Caco-2 (cell line): ENCODE measurements at regions not wholly inside any gene's neighbourhood (a gene's known extent, or its start where the extent isn't known, plus 50 kb on each side); places are given as distances from the start of the nearest gene placed in this dataset.

Experiments used
- BruUV-seq: library from RNA; stranded (reverse); fragments of 400-500 nt; replicated peaks from 2 replicates; lab custom pipeline; 2021; lab: Mats Ljungman, UMichigan
- CTCF ChIA-PET: fragments of 300-600 bp; sonication (Branson Sonifier 250); formaldehyde crosslinking; loops from one replicate; lab custom pipeline; 2022; ENCODE audit warnings: antibody characterized with exemption; lab: Charles Lee
- POLR2A ChIA-PET: fragments of 300-600 bp; sonication (Branson Sonifier 250); formaldehyde crosslinking; loops from one replicate; lab custom pipeline; 2022; ENCODE audit warnings: antibody characterized with exemption; lab: Charles Lee
- DNase-seq, 2 experiments: peaks; one replicate each; pipeline versions ENCODE4 v3.0.0 to v3.0.0-alpha.2; 2020 to 2022
- H3K27me3 ChIP-seq: replicated peaks from 2 replicates; pipeline ENCODE4 v1.6.0; 2011; ENCODE audit warnings: low read length; ENCODE audit not compliant: control insufficient read depth, insufficient read depth
- H3K36me3 ChIP-seq: 2 replicates; pipeline ENCODE4 v1.5.1; 2011; ENCODE audit warnings: low read length; ENCODE audit not compliant: control insufficient read depth, insufficient read depth
- H3K4me1 ChIP-seq: fragments of 250-450 bp; sonication (Bioruptor Pico); 2 replicates; pipeline ENCODE4 v1.5.1; 2020; ENCODE audit warnings: mild to moderate bottlenecking
- H3K4me3 ChIP-seq: 2 replicates; pipeline ENCODE4 v1.5.1; 2011; ENCODE audit warnings: low read depth, mild to moderate bottlenecking, control low read depth, low read length
- H3K9me3 ChIP-seq: fragments of 250-450 bp; sonication (Bioruptor Pico); 2 replicates; pipeline ENCODE4 v1.5.1; 2020; ENCODE audit warnings: mild to moderate bottlenecking, moderate library complexity
- H3K27ac Mint-ChIP-seq: one replicate; pipeline ENCODE4 v1.8.0; 2022; ENCODE audit warnings: mixed read lengths; ENCODE audit not compliant: unreplicated experiment
- H3K27me3 Mint-ChIP-seq: one replicate; pipeline ENCODE4 v1.8.0; 2022; ENCODE audit warnings: mixed read lengths; ENCODE audit not compliant: insufficient read depth, unreplicated experiment
- H3K36me3 Mint-ChIP-seq: one replicate; pipeline ENCODE4 v1.8.0; 2022; ENCODE audit warnings: mild to moderate bottlenecking, mixed read lengths; ENCODE audit not compliant: insufficient read depth, unreplicated experiment
- H3K4me1 Mint-ChIP-seq: one replicate; pipeline ENCODE4 v1.8.0; 2022; ENCODE audit warnings: low read depth, mixed read lengths; ENCODE audit not compliant: unreplicated experiment
- H3K4me3 Mint-ChIP-seq: one replicate; pipeline ENCODE4 v1.8.0; 2022; ENCODE audit warnings: mild to moderate bottlenecking, moderate library complexity, mixed read lengths; ENCODE audit not compliant: unreplicated experiment
- H3K9me3 Mint-ChIP-seq: one replicate; pipeline ENCODE4 v1.8.0; 2022; ENCODE audit warnings: mixed read lengths; ENCODE audit not compliant: unreplicated experiment
- intact Hi-C: fragments of 100-400 bp; cut with micrococcal nuclease; formaldehyde crosslinking; loops from one replicate; pipeline ENCODE4 v1.10.0; 2022; ENCODE audit not compliant: unreplicated experiment
- TF ChIP-seq, protein P1 (sequence below), 2 experiments: fragments of 200-600 bp in 1 of 2; IDR thresholded peaks; 1 replicate in 1 of 2; 2 replicates in 1 of 2; pipeline versions ENCODE4 v1.5.1 to v1.8.0; 2011 to 2022; ENCODE audit warnings: antibody characterized with exemption in 1 of 2, control low read depth in 1 of 2, inconsistent platforms in 1 of 2, low read depth in 1 of 2, low read length in 1 of 2, mild to moderate bottlenecking in 1 of 2, moderate library complexity in 1 of 2; ENCODE audit not compliant: insufficient read depth in 1 of 2, severe bottlenecking in 1 of 2, unreplicated experiment in 1 of 2

GRCh38 chr16:85527042-85527766 lies 85.9 kb upstream of the GSE1 start:
- POLR2A ChIA-PET, result no interaction called here
- Histone ChIP-seq H3K36me3 (no peaks in the 10 kb centered on the region), H3K4me1 (peaks cover 86% of the 10 kb centered on the region), H3K9me3 (no peaks in the 10 kb centered on the region), H3K27me3 (no peaks in the 10 kb centered on the region), H3K4me3 (no peak overlapping the region)
- DNase-seq, result no peak
- no peaks in the 10 kb centered on the region for H3K9me3 Mint-ChIP-seq
- no peaks in the 10 kb centered on the region for H3K27me3 Mint-ChIP-seq
- CTCF ChIA-PET, result interaction anchor here (0.5 to 1.8 kb wide), 3 partner anchors 13 to 30 kb away, joined by 3 to 11 read pairs (median 3); no protein-coding TSS in a partner anchor
- H3K27ac Mint-ChIP-seq, result peak overlapping the region; percentile 89
- H3K4me3 Mint-ChIP-seq, result no peak overlapping the region
- no TSS peak for BruUV-seq
- peaks cover 50% of the 10 kb centered on the region for H3K4me1 Mint-ChIP-seq
- intact Hi-C loops, result no loop called here
- TF ChIP-seq, protein P1, sequence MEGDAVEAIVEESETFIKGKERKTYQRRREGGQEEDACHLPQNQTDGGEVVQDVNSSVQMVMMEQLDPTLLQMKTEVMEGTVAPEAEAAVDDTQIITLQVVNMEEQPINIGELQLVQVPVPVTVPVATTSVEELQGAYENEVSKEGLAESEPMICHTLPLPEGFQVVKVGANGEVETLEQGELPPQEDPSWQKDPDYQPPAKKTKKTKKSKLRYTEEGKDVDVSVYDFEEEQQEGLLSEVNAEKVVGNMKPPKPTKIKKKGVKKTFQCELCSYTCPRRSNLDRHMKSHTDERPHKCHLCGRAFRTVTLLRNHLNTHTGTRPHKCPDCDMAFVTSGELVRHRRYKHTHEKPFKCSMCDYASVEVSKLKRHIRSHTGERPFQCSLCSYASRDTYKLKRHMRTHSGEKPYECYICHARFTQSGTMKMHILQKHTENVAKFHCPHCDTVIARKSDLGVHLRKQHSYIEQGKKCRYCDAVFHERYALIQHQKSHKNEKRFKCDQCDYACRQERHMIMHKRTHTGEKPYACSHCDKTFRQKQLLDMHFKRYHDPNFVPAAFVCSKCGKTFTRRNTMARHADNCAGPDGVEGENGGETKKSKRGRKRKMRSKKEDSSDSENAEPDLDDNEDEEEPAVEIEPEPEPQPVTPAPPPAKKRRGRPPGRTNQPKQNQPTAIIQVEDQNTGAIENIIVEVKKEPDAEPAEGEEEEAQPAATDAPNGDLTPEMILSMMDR (IDR thresholded peaks at IDR 0.05; ENCODE audit: insufficient read depth in 1 of 2, low read depth in 1 of 2, low read length in 1 of 2, severe bottlenecking in 1 of 2, unreplicated experiment in 1 of 2), result no peak
- H3K36me3 Mint-ChIP-seq, result peaks cover 14% of the 10 kb centered on the region

GRCh38 chr16:85527767-85528297 lies 85.3 kb upstream of the GSE1 start:
- BruUV-seq, result no TSS peak
- H3K9me3 ChIP-seq, result no peaks in the 10 kb centered on the region
- peaks cover 8% of the 10 kb centered on the region for H3K36me3 Mint-ChIP-seq
- intact Hi-C loops, result no loop called here
- peaks cover 79% of the 10 kb centered on the region for H3K4me1 ChIP-seq
- POLR2A ChIA-PET, result interaction anchor here (0.6 kb wide), 1 partner anchor 30 kb away, joined by 7 read pairs; no protein-coding TSS in a partner anchor
- H3K27ac Mint-ChIP-seq, result peak overlapping the region; percentile 13
- H3K27me3 ChIP-seq, result no peaks in the 10 kb centered on the region
- H3K9me3 Mint-ChIP-seq, result no peaks in the 10 kb centered on the region
- no peaks in the 10 kb centered on the region for H3K36me3 ChIP-seq
- H3K4me3 ChIP-seq, result no peak overlapping the region
- TF ChIP-seq, protein P1 (IDR thresholded peaks at IDR 0.05; ENCODE audit: insufficient read depth in 1 of 2, low read depth in 1 of 2, low read length in 1 of 2, severe bottlenecking in 1 of 2, unreplicated experiment in 1 of 2), result no peak
- DNase-seq, result no peak
- peaks cover 44% of the 10 kb centered on the region for H3K4me1 Mint-ChIP-seq
- CTCF ChIA-PET, result interaction anchor here (1.2 to 1.8 kb wide), 2 partner anchors 13 to 29 kb away, joined by 3 to 11 read pairs; no protein-coding TSS in a partner anchor
- no peaks in the 10 kb centered on the region for H3K27me3 Mint-ChIP-seq
- no peak overlapping the region for H3K4me3 Mint-ChIP-seq

DNA sequence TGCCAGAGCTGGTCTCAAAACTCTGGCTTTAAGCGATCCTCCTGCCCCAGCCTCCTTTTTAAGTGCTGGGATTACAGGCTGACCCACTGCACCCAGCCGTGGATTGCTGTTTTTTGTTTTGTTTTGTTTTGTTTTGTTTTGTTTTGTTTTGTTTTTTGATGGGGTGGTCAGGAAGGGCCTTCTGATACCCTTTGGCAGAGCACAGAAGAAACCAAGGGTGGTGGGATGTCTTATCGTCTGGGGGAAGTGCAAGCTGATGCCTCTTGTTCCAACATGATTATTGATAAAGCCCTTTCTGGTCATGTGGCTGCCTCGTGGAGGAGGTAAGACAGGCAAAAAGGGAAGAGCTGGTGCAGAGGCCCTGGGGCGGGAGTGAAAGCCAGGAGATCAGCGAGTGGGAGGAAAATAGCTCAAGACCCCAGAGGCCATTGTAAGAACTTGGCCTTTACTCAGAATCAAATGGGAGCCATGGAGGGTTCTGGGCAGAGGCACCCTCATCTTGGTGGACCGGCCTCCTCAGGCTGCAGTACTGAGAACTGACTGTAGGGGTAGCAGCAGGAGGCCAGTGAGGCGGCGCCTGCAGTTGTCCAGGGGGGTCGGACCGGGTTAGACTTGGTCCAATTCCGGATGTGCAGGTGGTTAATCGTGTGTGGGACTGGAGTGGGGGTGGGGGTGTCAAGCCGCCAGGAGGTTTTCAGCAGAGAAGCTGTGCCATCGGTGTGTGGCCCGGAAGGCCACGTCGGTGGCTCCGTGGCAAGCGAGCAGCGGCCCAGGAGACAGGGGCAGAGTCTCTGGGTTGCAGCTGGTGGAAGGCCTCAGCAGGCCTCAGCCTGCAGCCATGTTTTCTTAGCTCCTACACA lies 84.4 kb upstream of the GSE1 start:
- Histone ChIP-seq H3K36me3 (no peaks in the 10 kb centered on the region), H3K27me3 (no peaks in the 10 kb centered on the region), H3K4me1 (peaks cover 70% of the 10 kb centered on the region), H3K9me3 (no peaks in the 10 kb centered on the region), H3K4me3 (no peak overlapping the region)
- intact Hi-C loops, result no loop called here
- POLR2A ChIA-PET, result interaction anchor here (0.6 kb wide), 1 partner anchor 29 kb away, joined by 7 read pairs; no protein-coding TSS in a partner anchor
- Mint-ChIP-seq H3K27me3 (no peaks in the 10 kb centered on the region), H3K27ac (peak overlapping the region; percentile 13), H3K4me1 (peaks cover 35% of the 10 kb centered on the region), H3K4me3 (no peak overlapping the region), H3K36me3 (peaks cover 8% of the 10 kb centered on the region), H3K9me3 (no peaks in the 10 kb centered on the region)
- CTCF ChIA-PET, result interaction anchor here (1.7 to 2.8 kb wide), 4 partner anchors 18 to 28 kb away, joined by 6 to 12 read pairs (median 9); no protein-coding TSS in a partner anchor
- DNase-seq, result peak in 1 of 2 experiments; percentile 67
- TF ChIP-seq, protein P1 (IDR thresholded peaks at IDR 0.05; ENCODE audit: insufficient read depth in 1 of 2, low read depth in 1 of 2, low read length in 1 of 2, severe bottlenecking in 1 of 2, unreplicated experiment in 1 of 2), result peak; percentile 58 to 61
- BruUV-seq, result no TSS peak
